ENCODE measurements at regions not wholly inside any gene's neighbourhood (a gene's known extent, or its start where the extent isn't known, plus 50 kb on each side); places are given as distances from the start of the nearest gene placed in this dataset.

DNA sequence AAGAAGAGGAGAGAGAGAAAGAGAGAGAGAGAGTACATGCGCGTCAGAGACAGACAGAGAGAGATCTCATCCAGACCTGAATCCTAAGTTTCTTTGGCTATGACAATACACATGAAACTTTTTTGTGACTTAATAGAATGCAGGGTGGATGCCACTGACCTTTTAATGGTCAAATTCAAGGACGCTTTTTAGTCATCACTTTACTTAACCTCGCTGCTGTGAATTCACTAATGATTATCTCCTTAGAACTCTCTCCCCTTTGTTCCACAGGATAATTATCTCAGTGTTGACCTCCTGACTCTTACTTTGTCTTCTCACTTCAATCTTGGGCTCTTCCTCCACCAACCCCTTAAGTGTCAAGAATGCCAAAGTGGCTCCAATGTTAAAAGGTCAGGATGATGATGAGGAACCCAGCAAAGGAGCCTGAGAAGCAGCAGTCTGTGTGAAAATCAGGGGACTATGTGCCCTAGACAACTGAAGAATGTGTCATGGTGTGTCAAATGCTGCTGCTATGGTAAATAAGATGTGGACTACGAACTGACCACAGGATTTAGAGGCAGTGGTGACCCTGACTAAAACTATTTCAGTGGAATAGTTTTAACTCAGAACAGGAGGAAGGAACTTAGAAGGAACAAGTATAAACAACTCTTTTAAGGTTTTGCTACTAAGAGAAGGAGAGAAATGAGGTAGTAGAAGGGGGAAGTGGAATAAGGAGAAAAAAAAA lies 382.1 kb downstream of the ZEB2 start:
- TF ChIP-seq RAD21 (IDR thresholded peaks at IDR 0.05) (no peak), FOXA1 (IDR thresholded peaks at IDR 0.05) (no peak)
- TF ChIP-seq, protein P1, sequence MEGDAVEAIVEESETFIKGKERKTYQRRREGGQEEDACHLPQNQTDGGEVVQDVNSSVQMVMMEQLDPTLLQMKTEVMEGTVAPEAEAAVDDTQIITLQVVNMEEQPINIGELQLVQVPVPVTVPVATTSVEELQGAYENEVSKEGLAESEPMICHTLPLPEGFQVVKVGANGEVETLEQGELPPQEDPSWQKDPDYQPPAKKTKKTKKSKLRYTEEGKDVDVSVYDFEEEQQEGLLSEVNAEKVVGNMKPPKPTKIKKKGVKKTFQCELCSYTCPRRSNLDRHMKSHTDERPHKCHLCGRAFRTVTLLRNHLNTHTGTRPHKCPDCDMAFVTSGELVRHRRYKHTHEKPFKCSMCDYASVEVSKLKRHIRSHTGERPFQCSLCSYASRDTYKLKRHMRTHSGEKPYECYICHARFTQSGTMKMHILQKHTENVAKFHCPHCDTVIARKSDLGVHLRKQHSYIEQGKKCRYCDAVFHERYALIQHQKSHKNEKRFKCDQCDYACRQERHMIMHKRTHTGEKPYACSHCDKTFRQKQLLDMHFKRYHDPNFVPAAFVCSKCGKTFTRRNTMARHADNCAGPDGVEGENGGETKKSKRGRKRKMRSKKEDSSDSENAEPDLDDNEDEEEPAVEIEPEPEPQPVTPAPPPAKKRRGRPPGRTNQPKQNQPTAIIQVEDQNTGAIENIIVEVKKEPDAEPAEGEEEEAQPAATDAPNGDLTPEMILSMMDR (IDR thresholded peaks at IDR 0.05; ENCODE audit: low read depth, low read length, missing input control) = no peak
